ENCODE measurements at regions not wholly inside any gene's neighbourhood (a gene's known extent, or its start where the extent isn't known, plus 50 kb on each side); places are given as distances from the start of the nearest gene placed in this dataset.
"Not testable (repeated sequence)": the region's sequence is repeated elsewhere in the genome, so short reads cannot be mapped to it uniquely, and the experiment has no call there.

DNA sequence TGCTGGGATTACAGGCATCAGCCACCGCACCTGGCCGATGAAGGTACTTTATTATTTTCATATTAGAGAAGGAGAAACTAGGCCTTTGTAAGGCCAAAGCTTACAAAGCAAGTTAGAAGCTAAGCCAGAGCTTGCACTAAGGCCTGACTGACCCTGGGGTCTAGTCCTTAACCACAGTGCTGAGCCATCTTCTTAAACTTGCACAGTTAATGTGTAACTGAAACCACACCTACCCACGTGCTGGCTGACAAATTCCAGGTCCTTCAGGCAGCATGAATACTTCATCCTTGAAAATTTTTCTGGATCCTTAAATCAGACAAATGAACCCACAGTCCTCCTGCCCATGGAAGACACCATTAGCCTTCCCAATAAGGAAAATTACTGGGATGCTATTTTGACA is 880.6 kb downstream of the UQCRFS1 start:
- DNase-seq = no peak

DNA sequence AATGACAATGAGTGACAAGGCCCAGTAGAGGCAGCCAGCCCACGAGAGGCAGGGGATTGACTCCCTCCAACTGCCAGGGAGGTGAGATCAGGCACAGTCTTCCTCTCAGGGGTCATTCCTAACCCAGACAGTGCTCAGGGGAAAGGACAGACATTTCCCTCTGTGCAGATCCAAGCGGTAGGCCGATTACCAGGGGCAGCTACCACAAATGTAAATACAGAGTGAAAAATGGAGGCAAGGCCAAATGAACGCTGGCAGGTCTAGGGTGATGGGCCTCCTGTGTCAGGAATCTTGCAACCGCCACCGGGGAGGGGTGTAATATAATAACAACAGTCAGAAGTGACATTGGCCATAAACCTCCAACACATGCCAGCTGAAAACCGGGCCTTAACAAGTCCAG is 881.4 kb downstream of the UQCRFS1 start:
- no peak for DNase-seq

DNA sequence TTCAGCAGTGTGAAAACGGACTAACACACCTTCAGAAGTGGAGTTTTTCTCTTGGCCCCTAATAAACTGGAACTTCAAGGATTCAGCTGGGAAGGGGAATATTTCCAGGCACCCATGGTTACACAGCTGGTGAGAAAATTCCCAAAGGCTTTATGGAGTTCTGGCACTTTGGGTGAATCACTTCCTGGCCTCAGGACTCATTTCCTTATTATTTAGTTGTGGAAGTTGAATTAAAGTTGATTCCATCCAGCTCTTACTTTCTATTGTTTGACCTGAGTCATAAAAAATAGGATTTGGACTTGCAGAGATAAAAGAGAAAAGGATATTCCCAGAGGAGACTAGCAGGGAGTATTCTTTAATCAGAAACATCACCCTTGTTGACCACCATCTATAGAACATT is 882.1 kb downstream of the UQCRFS1 start:
- no peak for DNase-seq

DNA sequence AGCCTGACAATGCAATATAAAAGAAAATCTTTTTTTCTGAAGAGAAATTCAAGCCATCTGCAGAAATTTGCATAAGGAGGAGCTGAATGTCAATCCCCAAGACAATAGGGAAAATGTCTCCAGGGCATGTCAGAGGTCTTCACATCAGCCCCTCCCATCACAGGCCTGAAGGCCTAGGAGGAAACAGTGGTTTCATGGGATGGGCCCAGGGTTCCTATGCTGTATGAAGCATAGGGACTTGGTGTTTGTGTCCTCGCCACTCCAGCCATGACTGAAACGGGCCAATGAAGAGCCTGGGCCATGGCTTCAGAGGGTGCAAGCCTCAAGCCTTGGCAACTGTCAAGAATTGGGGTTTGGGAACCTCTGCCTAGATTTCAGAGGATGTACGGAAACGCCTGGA is 883.5 kb downstream of the UQCRFS1 start:
- DNase-seq = no peak

DNA sequence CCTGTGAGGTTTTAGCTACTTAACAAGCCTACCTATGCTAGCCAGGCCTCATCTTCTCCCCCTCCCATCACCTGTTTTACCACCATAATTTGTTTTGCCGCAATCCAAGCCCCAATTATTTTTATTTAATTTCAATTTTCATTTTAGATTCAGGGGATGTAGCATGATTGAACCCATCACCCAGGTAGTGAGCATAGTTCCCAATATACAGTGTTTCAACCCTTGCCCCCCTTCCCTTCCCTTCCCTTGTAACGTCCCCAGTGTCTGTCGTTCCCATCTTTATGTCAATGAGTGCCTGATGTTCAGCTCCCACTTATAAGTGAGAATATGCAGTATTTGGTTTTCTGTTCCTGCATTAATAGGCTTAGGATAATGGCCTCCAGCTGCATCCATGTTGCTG is 885.0 kb downstream of the UQCRFS1 start:
- no peak for DNase-seq

DNA sequence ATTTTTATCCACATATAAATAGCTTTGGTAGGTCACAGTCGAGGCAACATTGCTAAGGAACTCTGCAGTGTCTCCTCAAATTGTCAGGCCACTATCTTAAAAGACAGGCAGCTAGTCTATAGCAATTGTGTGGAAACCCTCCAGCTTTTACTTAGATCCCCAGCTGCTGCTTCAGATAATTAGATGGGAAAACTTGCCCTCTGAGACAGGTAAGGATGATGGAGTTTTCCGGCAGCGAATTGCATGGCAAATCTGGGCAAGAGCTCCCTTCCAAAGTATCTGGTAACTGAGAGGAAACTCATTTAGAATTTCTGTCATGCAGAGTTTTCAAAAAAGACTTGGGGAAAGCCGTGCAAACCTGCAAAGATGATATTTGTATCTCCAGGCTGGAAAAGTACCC is 886.2 kb downstream of the UQCRFS1 start:
- DNase-seq = no peak

DNA sequence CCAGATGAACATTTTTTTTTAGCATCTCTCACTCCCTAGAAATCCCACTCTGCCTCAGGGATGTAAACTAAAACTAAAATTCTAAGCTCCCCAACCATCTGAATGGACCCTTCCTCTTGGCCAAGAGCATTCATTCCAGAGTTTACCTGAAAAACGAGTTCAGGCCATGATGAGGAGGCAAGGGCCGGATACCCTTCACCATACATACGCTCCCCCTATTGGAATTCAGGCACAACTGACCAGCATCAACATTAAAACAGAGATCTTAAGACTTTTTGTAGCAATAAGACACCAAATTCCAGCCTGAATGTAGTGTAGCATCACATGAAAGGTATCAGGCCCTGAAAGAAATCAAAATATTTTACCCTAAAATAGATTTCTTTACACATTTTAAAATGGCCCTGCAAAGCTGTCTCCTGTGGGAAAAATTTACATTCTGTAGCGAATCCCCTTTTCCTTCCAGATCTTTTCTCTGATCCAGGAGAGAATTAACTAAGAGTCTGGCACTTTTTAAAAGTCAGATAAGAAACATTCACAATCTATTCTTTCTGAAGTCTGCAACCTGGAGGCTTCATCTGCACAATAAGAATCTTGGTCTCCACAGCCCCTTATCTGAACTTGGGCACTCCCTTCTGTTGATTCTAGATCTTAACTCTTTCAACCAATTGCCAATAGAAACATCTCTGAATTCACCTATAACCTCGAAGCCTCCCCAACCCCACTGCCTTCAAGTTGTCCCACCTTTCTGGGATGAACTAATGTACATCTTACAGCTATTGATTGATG is 888.5 kb downstream of the UQCRFS1 start:
- DNase-seq = no peak

DNA sequence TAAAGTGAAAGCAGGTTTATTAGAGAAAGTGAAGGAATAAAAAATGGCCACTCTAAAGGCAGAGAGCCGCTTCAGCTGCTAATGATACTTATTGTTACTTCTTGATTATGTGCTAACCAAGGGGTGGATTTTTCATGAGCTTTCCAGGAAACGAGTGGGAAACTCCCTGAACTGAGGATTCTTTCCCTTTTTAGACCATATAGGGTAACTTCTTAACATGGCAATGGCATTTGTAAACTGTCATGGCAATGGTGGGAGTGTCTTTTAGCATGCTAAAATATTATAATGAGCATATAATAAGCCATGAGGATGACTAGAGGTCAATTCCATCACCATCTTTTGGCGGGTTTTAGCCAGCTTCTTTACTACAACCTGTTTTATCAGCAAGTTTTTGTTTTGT is 890.0 kb downstream of the UQCRFS1 start:
- no peak for DNase-seq

DNA sequence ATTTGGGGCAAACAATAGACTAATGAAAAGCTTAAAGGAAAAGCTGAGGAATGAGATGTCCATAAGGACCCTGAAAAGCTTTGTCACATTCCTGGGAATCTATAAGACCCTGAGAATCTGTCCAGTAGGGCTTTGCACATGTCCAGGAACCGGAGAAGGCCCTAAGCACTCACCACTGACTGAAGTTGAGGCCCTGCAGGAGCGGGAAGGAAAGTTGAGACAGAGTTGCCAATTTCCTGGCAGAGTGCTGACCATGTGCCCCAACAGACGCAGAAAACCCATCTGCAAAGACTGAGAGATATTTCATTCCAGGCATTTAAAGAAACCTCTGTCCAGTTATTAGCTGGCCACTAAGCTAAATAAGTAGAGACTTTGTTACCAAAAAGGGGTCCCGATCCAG is 890.5 kb downstream of the UQCRFS1 start:
- no peak for DNase-seq

DNA sequence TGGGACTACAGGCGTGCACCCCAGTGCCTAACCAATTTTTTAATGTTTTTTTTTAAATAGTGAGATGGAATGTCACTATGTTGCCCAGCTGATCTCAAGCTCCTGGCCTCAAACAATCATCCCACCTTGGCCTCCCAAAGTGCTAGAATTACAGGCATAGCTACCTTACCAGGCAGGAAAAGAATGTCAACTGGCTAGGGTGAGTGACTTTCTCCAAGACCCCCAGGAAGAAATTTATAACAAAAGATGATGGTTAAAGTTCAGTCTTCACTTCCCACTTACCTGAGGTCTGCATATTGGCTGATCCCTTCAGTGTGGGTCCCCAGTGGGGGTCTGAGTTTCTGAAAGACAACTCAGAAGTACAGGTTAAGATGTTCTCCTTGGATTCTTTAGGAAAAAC is 893.0 kb downstream of the UQCRFS1 start:
- no peak for DNase-seq

DNA sequence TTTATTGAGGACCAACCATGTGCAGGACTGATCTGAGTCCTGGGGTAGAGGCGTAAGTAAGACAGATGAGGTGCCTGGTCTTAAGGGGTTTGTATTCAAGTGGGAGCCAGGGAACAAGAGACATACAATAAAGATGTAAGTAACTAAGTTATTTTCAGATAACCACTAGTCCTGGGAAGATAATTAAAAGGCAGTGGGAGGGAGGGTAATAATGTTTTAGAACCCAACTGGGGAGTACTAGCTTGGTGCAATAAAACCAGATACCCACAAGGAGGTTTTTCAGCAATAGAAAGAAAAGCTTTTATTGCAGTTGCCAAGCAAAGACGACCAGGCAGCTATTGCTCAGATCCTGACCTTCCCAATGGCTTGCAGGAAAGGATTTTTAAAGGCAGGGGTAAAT is 893.7 kb downstream of the UQCRFS1 start:
- DNase-seq = no peak

DNA sequence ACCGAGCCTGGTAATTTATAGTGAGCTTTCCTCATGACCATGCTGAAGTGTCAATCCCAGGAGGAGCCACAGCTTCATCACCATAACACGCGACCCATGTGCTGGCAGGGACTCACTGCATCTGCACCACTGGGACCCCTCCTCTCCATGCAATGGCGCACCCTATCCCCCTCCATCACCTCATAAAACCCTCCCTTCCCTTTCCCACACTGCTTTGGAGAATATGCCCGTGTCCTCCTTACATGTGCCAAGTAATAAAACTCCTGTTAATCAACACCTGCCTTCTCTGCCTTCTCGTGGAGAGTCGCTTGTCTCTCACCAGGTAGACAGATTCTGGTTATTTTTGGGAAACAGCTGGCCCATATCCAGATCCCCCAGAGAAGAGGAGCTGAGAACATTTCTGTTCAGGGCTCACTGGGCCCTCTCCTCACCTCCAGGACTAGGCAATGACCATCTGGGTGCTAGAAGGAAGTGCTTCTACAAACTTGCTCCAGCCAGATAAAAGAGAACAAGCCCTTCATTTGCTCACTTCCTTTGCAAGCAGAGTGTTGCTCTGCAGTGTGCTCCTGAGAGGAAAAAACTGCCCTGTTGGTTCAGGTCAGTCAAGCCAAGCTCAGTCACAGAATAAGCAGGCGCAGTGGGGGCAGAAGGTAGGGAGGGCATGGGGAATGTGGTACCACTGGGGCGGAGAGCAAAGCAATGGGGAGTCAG is 894.3 kb downstream of the UQCRFS1 start:
- DNase-seq = no peak

DNA sequence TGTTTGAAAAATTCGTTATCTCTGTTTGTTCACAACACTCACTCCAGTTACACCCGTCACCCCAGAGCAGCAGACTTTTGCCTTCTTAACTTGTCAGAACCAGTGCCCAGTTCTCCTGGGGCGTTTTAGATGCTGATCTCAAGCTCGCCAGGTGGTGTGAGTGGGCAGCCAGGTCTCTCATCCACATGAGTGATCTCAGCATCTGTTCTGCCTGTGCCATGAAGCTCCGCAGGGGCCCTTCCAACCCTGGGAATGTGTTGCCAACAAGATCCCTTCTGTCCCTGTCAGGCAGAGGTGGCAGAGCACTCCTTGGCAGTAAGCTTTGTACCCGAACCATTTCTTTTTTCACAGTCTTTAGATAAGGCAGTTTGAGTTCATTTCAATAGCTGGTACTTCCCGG is 896.5 kb downstream of the UQCRFS1 start:
- DNase-seq = no peak

DNA sequence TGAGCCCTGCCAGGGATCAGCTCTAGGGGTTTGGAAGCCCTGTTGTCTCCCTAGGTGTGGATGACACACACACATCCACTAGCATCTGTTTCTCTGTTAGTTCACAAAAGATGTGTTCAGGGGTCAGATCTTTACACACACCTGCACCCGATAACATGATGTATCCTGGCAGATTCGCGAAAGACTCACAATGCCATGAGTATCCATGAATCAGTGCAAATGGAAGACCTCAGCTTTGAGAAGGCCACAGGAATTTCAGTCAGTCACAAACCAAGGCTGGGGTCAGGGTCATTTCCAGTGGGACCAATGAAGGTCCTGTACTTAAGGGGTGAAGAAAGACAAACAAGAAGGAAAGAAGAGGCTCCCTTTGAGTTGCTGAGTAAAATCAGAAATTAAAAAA is 898.2 kb downstream of the UQCRFS1 start:
- no peak for DNase-seq

DNA sequence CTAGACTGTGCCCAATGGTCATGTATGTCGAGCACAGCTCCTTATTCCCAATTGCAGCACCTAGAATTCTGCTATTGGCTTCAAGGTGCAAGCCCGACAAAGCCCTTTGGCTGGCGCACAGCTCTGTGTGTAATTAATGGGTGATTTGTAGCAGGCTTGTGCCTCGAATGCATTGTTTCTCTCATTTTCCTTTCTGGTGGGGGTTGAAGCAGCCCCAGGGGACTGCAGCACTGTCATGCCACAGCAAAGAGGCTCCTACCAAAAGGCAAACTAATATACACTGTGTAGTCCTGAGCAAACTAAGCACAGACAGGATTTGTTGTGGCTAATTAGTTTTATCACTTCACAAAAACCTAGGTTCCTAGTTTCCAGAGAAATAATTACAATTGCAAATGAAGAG is 898.7 kb downstream of the UQCRFS1 start:
- DNase-seq = no peak

DNA sequence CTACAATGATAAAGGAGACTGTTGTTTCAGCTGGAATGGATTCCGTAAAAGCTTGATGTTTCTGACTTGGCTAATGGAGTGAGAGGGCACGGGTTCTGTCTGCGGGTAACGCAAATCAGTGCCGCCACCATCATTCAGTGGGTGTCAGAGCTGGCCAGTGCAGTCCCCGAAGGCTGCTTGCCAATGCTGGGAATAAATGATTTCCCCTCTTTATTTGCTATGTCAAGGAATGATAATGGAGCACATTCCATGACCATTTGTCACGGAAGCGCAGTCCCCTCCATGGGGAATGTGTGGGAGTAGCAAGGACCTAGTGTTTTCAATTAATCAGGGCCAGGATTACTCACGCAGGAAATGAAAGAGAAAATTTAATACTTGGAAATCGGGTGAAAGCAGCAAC is 899.3 kb downstream of the UQCRFS1 start:
- DNase-seq = no peak

DNA sequence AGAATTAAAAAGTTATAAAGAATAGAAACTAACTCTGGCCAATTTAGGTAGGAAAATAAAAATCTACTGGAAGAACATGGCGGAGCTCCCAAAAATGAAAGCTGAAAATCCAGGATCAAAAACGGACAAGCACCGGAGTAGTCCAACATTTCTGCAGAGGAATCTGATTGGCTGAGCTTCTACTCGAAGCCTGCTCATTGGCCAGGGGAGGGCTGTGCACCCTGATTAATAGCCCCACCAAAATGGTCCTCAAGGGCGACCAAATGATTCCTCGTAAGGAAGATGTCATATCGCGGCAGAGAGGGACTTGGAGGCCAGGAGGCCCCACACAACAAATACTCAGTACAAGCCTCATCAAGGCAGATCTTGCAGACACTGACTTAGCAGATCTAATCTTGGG is 900.7 kb downstream of the UQCRFS1 start:
- no peak for DNase-seq

DNA sequence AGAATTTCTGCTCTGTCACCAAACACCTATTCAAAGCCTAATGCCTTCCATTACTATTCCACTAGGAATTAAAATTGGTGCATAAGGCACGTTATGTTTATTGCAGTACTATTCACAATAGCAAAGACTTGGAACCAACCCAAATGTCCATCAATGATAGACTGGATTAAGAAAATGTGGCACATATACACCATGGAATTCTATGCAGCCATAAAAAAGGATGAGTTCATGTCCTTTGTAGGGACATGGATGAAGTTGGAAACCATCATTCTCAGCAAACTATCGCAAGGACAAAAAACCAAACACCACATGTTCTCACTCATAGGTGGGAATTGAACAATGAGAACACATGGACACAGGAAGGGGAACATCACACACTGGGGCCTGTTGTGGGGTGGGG is 902.1 kb downstream of the UQCRFS1 start:
- not testable (repeated sequence) for DNase-seq

DNA sequence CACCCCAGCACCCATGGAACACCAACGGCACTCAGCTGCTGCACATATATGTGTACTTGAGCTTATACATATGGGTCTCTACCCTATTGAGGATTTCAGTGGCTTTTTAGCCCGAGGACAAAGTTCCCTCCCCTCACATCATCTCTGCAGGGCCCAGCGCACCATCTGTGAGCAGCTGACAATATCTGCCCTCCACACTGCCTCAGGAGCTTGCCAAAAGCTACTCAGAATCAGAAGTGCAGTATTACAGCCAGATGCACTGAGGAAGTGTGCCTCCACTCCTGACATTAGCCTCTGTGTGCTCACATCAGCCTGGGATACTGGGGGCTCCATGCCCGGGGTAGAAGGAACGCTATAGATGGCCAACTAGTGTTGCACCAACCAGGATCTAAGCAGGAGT is 903.9 kb downstream of the UQCRFS1 start:
- DNase-seq = no peak

DNA sequence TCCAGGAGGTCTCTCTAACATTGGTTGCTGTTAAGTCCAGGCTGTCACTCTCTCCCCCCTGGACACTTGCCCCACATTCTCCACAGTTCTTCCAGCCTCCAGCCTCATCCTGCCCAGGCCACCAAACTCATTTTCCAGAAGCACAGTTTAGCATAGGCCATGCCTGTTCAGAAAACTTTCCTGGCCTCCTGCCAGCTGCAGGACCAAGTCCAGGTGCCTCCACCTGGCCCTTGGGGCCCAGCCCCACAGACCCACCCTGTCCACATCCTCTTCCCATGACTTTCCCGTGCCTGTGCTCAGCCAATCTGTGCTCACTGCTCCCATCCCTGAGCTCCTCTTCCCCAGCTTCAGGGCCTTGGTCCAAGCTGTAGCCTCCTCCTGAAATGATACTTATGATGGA is 905.0 kb downstream of the UQCRFS1 start:
- DNase-seq = no peak

DNA sequence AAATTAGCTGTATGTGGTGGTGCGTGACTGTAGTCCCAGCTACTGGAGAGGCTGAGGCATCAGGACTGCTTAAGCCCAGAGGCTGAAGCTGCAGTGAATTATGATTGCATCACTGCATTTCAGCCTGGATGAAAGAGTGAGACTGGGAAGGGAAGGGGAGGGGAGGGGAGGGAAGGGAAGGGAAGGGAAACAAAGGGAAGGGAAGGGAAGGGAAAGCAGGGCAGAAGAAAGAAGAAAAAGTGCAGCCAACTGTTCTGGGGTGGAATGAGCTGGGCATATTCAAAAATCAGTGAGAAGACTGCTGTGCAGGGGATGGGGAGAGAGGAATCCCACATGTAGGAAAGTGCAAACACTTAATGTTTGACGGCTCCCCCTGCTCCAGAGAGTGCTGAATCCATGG is 905.5 kb downstream of the UQCRFS1 start:
- DNase-seq = no peak

DNA sequence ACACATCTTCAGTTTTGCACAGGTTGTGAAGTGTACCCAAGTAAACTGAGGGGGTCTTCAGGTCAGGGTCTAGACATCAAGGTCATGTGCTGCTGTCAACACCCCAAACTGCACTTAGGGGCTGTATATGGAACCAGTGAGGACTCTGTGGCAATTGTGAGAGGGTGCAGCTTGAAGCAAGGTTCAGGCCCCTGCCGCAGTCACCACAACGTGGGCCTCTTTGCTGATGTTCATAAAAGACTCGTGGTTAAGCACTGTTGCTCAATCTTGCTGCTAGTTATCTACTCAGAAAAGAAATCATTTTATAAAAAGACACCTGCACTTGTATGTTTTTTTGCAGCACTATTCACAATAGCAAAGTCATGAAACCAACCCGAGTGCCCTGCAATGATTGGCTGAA is 907.4 kb downstream of the UQCRFS1 start:
- DNase-seq = no peak

DNA sequence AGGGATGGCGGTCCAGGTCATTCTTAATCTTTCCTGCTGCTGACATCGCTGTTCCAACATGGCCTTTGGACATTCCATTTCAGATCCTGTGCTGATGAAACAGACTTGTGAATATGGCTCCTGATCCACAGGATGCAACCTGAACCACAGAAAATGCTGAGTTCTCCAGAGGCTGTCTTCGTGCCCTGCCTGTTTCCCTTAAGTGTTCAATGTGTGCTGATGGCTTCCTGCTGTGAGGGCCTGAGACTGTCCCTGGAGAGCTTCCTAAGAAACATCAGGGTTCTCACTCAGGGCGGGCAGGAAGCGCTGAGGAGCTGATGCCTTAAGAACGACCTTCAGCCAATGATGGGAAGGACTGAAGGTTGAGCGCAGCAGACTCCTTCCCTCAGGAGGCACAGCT is 909.4 kb downstream of the UQCRFS1 start:
- no peak for DNase-seq

DNA sequence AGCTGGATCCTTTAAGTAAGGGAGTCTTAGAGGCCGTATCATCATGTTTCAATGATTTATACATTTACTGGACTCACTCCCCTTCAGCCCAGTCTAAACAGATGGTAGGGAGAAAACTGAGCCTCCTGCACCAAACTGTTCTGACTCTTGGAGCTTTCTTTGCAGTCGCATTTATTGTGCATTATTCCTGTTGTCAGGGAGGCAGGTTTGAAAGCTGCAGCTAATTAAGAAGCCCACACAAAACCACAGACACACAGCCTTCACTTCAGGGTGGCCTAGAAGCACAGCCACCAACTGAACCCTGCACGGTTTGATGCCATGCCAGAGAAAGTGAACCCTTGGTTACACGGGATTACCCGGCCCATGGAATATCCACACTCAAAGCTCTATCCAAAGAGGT is 911.0 kb downstream of the UQCRFS1 start:
- no peak for DNase-seq

DNA sequence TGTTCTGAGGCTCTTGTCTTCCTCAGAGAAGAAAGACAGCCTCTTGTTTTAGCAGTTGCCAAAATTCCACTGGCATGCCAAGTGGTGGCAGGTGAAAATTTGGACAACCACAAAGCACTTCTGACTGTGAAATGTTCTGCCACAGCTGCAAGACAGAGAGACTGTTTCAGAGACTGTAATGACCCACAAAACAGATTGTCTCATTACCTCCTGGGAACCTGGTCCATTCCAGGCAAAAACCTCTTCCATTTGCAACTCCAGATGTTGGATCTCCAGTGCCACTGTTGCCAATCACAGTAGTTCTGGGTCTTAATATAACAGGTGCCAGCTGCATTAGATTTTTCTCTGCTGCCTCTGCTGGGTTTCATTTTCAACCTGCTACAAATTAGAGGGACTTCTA is 911.5 kb downstream of the UQCRFS1 start:
- DNase-seq = no peak
